RWPE2 (cell line): ENCODE measurements at regions not wholly inside any gene's neighbourhood (a gene's known extent, or its start where the extent isn't known, plus 50 kb on each side); places are given as distances from the start of the nearest gene placed in this dataset.

ENCODE experiments used
- ATAC-seq: fragments of 200-7000 bp; cut with Tn5 transposase; 3 replicates; pipeline ENCODE4 v1.9.1; 2021; ENCODE audit warnings: low read depth
- DNase-seq: peaks from one replicate; pipeline ENCODE4 v3.0.0-alpha.2; 2020; ENCODE audit warnings: low spot score
- H3K27ac ChIP-seq: fragments of 450-650 bp; 2 replicates; pipeline ENCODE4 v1.5.1; 2017; ENCODE audit warnings: mild to moderate bottlenecking; ENCODE audit not compliant: poor library complexity, severe bottlenecking
- H3K27me3 ChIP-seq: fragments of 250-450 bp; sonication (Bioruptor Pico); 2 replicates; pipeline ENCODE4 v1.5.1; 2021; ENCODE audit warnings: mild to moderate bottlenecking, moderate library complexity; ENCODE audit not compliant: insufficient read depth, poor library complexity, severe bottlenecking
- H3K36me3 ChIP-seq: fragments of 250-450 bp; sonication (Bioruptor Pico); 2 replicates; pipeline ENCODE4 v1.5.1; 2020; ENCODE audit warnings: low read depth, mild to moderate bottlenecking, moderate library complexity
- H3K4me1 ChIP-seq: fragments of 250-450 bp; sonication (Bioruptor Pico); 2 replicates; pipeline ENCODE4 v1.5.1; 2021; ENCODE audit warnings: mild to moderate bottlenecking, moderate library complexity; ENCODE audit not compliant: insufficient read depth, poor library complexity, severe bottlenecking
- H3K4me3 ChIP-seq: fragments of 250-450 bp; sonication (Bioruptor Pico); 2 replicates; pipeline ENCODE4 v1.5.1; 2021; ENCODE audit warnings: mild to moderate bottlenecking, moderate library complexity; ENCODE audit not compliant: severe bottlenecking
- H3K9me3 ChIP-seq: fragments of 250-450 bp; sonication (Bioruptor Pico); 2 replicates; pipeline ENCODE4 v1.5.1; 2021; ENCODE audit warnings: mild to moderate bottlenecking, moderate library complexity; ENCODE audit not compliant: severe bottlenecking
- CTCF ChIP-seq: fragments of 450-650 bp; IDR thresholded peaks from one replicate; pipeline ENCODE4 v1.5.1; 2017; ENCODE audit warnings: mild to moderate bottlenecking, moderate library complexity; ENCODE audit not compliant: poor library complexity, severe bottlenecking

GRCh38 chr15:49758456-49758855 is 137.6 kb downstream of the DTWD1 start:
- no peak for ATAC-seq
- no peak for DNase-seq
- Histone ChIP-seq H3K27me3 (no peaks in the 10 kb centered on the region), H3K36me3 (no peaks in the 10 kb centered on the region), H3K4me1 (no peaks in the 10 kb centered on the region), H3K9me3 (peaks cover 16% of the 10 kb centered on the region), H3K27ac (no peak overlapping the region), H3K4me3 (no peak overlapping the region)
- TF ChIP-seq CTCF = no peak

GRCh38 chr15:49758856-49759255 is 138.0 kb downstream of the DTWD1 start:
- no peaks in the 10 kb centered on the region for H3K36me3 ChIP-seq
- DNase-seq (no peak), ATAC-seq (no peak)

GRCh38 chr15:49760749-49761148 is 139.9 kb downstream of the DTWD1 start:
- no peak for DNase-seq
- peaks cover 16% of the 10 kb centered on the region for H3K9me3 ChIP-seq
- H3K36me3 ChIP-seq = no peaks in the 10 kb centered on the region
- H3K27ac ChIP-seq = no peak overlapping the region
- ATAC-seq = no peak
- H3K4me3 ChIP-seq = no peak overlapping the region
- TF ChIP-seq CTCF = no peak
- H3K27me3 ChIP-seq = no peaks in the 10 kb centered on the region
- H3K4me1 ChIP-seq = no peaks in the 10 kb centered on the region

More at GRCh38 chr15:49758856-49759255, 138.0 kb downstream of the DTWD1 start:
- Histone ChIP-seq H3K9me3 (peaks cover 16% of the 10 kb centered on the region), H3K4me3 (no peak overlapping the region), H3K27ac (no peak overlapping the region), H3K4me1 (no peaks in the 10 kb centered on the region), H3K27me3 (no peaks in the 10 kb centered on the region)
- no peak for TF ChIP-seq CTCF

- DNase-seq (no peak), ATAC-seq (no peak)
- peaks cover 6% of the 10 kb centered on the region for H3K9me3 ChIP-seq
- H3K4me1 ChIP-seq = no peaks in the 10 kb centered on the region
- H3K27me3 ChIP-seq = no peaks in the 10 kb centered on the region
- no peak for TF ChIP-seq CTCF
- H3K27ac ChIP-seq = no peak overlapping the region
- no peaks in the 10 kb centered on the region for H3K36me3 ChIP-seq
- no peak overlapping the region for H3K4me3 ChIP-seq
These were observed 148.4 kb downstream of the DTWD1 start for GRCh38 chr15:49769225-49769624.

- Histone ChIP-seq H3K27me3 (no peaks in the 10 kb centered on the region), H3K36me3 (no peaks in the 10 kb centered on the region), H3K4me1 (no peaks in the 10 kb centered on the region), H3K27ac (no peak overlapping the region), H3K4me3 (no peak overlapping the region), H3K9me3 (peaks cover 17% of the 10 kb centered on the region)
- DNase-seq (no peak), ATAC-seq (no peak)
- no peak for TF ChIP-seq CTCF
These were observed 168.6 kb downstream of the DTWD1 start for GRCh38 chr15:49789436-49789835.
